Osteocyte (in vitro differentiated cells): ENCODE measurements at regions not wholly inside any gene's neighbourhood (a gene's known extent, or its start where the extent isn't known, plus 50 kb on each side); places are given as distances from the start of the nearest gene placed in this dataset.
"Not testable (repeated sequence)": the region's sequence is repeated elsewhere in the genome, so short reads cannot be mapped to it uniquely, and the experiment has no call there.

Experiments used
- DNase-seq: peaks from one replicate; pipeline ENCODE4 v3.0.0; 2021; ENCODE audit warnings: mixed read lengths; ENCODE audit not compliant: unreplicated experiment; ENCODE audit errors: extremely low spot score
- H3K27ac Mint-ChIP-seq: one replicate; pipeline ENCODE4 v1.8.0; 2021; ENCODE audit warnings: mild to moderate bottlenecking, mixed read lengths; ENCODE audit not compliant: unreplicated experiment
- H3K27me3 Mint-ChIP-seq: one replicate; pipeline ENCODE4 v1.8.0; 2021; ENCODE audit warnings: mixed read lengths; ENCODE audit not compliant: unreplicated experiment
- H3K36me3 Mint-ChIP-seq: one replicate; pipeline ENCODE4 v1.8.0; 2021; ENCODE audit warnings: mixed read lengths; ENCODE audit not compliant: unreplicated experiment
- H3K4me1 Mint-ChIP-seq: one replicate; pipeline ENCODE4 v1.8.0; 2021; ENCODE audit warnings: mixed read lengths; ENCODE audit not compliant: unreplicated experiment
- H3K4me3 Mint-ChIP-seq: one replicate; pipeline ENCODE4 v1.8.0; 2021; ENCODE audit warnings: mild to moderate bottlenecking, moderate library complexity, mixed read lengths; ENCODE audit not compliant: unreplicated experiment
- H3K9me3 Mint-ChIP-seq: one replicate; pipeline ENCODE4 v1.8.0; 2021; ENCODE audit warnings: mixed read lengths; ENCODE audit not compliant: unreplicated experiment
- CTCF ChIP-seq: fragments of 200-600 bp; sonication (generic); IDR thresholded peaks from 2 replicates; pipeline ENCODE4 v1.5.0; 2021; ENCODE audit warnings: antibody characterized with exemption, mild to moderate bottlenecking, moderate library complexity

DNA sequence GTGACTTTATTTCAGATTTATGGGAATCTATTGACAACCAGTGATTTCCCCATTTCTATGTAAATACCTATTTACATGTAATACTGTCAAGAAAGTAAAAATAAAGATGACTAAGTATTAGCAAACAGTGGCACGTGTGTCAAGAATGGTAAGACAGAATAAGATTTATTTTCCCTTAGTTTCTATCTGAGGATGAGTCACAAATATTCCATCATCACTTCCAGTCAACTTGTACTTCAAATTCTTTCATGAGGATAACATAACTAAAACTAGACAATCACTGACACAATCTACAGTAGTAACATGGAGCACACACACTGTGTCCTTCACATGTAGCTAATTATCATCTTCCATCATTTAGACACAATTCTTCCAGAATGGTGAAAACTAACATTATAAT is 625.3 kb upstream of the PCDH7 start:
- Mint-ChIP-seq H3K9me3 (peaks cover 11% of the 10 kb centered on the region), H3K4me1 (no peaks in the 10 kb centered on the region), H3K27me3 (no peaks in the 10 kb centered on the region), H3K36me3 (no peaks in the 10 kb centered on the region), H3K4me3 (no peak overlapping the region), H3K27ac (no peak overlapping the region)
- no peak for DNase-seq
- no peak for TF ChIP-seq CTCF

DNA sequence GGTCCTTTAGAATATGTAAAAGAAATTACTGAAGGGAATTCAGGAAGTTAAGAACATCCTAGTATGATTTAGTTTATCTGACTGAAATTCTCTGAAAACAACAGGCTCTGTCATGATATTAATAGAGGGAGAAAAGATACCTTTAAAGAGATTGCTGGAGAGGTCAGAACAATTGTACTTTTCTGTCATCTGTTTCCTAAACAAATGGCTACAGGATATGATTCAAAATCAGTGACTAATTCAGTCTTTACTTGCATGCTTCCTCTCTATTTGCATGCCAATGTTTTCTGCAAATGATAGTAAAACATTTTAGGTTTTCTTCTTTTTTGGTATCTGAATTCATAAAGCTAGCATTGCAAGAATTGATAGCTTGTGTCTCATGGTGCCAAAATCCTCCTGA is 616.7 kb upstream of the PCDH7 start:
- H3K4me1 Mint-ChIP-seq = peaks cover 3% of the 10 kb centered on the region
- no peaks in the 10 kb centered on the region for H3K36me3 Mint-ChIP-seq
- TF ChIP-seq CTCF = no peak
- no peaks in the 10 kb centered on the region for H3K27me3 Mint-ChIP-seq
- H3K4me3 Mint-ChIP-seq = no peak overlapping the region
- peaks cover 19% of the 10 kb centered on the region for H3K9me3 Mint-ChIP-seq
- DNase-seq = no peak
- H3K27ac Mint-ChIP-seq = no peak overlapping the region

DNA sequence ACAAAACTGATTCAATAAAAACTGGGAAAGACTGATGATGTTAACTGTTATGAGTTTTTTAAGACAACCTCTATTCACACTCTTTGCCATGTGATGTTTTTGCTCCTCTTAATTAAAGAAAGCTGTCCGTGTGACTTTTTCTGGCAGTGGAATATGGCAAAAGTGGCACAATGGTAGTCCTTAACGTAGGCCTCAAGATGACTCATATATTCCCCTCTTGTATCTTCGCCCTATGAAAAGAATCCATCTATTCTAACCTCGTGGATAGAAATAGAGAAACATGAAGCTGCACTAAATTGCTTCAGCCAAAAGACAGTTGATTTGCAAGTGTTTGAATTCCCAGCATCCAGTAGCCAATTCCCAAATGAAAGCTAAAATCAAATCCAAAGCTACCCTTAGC is 603.8 kb upstream of the PCDH7 start:
- Mint-ChIP-seq H3K9me3 (peaks cover 9% of the 10 kb centered on the region), H3K4me3 (no peak overlapping the region), H3K27me3 (no peaks in the 10 kb centered on the region), H3K36me3 (no peaks in the 10 kb centered on the region), H3K27ac (no peak overlapping the region), H3K4me1 (no peaks in the 10 kb centered on the region)
- DNase-seq = no peak
- TF ChIP-seq CTCF = no peak

GRCh38 chr4:30117433-30117832 is 602.7 kb upstream of the PCDH7 start:
- Mint-ChIP-seq H3K27me3 (no peaks in the 10 kb centered on the region), H3K36me3 (no peaks in the 10 kb centered on the region), H3K4me1 (no peaks in the 10 kb centered on the region), H3K27ac (no peak overlapping the region), H3K4me3 (no peak overlapping the region), H3K9me3 (peaks cover 4% of the 10 kb centered on the region)
- no peak for DNase-seq
- TF ChIP-seq CTCF = no peak

- H3K4me1 Mint-ChIP-seq = no peaks in the 10 kb centered on the region
- no peak for TF ChIP-seq CTCF
- no peaks in the 10 kb centered on the region for H3K27me3 Mint-ChIP-seq
- H3K36me3 Mint-ChIP-seq = no peaks in the 10 kb centered on the region
- DNase-seq = no peak
- no peak overlapping the region for H3K4me3 Mint-ChIP-seq
- peaks cover 4% of the 10 kb centered on the region for H3K9me3 Mint-ChIP-seq
- H3K27ac Mint-ChIP-seq = no peak overlapping the region
These were observed 597.5 kb upstream of the PCDH7 start for GRCh38 chr4:30122711-30123110.

- H3K9me3 Mint-ChIP-seq, H3K27me3 Mint-ChIP-seq, H3K36me3 Mint-ChIP-seq, H3K27ac Mint-ChIP-seq, H3K4me1 Mint-ChIP-seq, H3K4me3 Mint-ChIP-seq, DNase-seq: not testable (repeated sequence)
These were observed 595.5 kb upstream of the PCDH7 start for GRCh38 chr4:30124621-30125020.
